HFF-Myc (cell line): ENCODE measurements at regions not wholly inside any gene's neighbourhood (a gene's known extent, or its start where the extent isn't known, plus 50 kb on each side); places are given as distances from the start of the nearest gene placed in this dataset.
"Not testable (repeated sequence)": the region's sequence is repeated elsewhere in the genome, so short reads cannot be mapped to it uniquely, and the experiment has no call there.

ENCODE experiments used
- DNase-seq: peaks from one replicate; pipeline ENCODE4 v3.0.0-alpha.2; 2011; ENCODE audit warnings: low read depth; ENCODE audit errors: extremely low read depth
- H3K4me3 ChIP-seq: replicated peaks from 2 replicates; pipeline ENCODE4 v1.5.1; 2011; ENCODE audit warnings: low read depth, mild to moderate bottlenecking, control low read depth, low read length
- TF ChIP-seq, protein P1 (sequence below): IDR thresholded peaks from 2 replicates; pipeline ENCODE4 v1.5.1; 2012; ENCODE audit warnings: mild to moderate bottlenecking, low read depth, low read length, control low read depth; ENCODE audit errors: missing control alignments

DNA sequence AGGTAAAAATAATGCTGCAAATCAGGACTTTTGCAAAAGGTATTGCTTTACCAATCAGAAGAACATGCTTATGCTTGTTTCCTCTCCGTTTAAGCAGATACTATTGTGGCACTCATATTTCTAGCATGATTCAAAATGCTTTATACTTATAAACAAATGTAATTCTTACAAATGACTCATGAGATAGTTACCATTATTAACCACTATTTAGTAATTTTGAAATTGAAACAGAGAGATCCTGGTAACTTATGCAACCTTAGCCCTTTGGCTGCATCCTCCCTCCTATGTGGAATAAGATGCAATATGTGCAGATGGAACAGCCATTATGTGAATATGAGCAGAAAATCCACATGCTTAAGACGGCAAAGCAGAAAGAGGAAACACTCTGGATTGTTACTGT is 164.7 kb downstream of the PCDH18 start:
- TF ChIP-seq, protein P1, sequence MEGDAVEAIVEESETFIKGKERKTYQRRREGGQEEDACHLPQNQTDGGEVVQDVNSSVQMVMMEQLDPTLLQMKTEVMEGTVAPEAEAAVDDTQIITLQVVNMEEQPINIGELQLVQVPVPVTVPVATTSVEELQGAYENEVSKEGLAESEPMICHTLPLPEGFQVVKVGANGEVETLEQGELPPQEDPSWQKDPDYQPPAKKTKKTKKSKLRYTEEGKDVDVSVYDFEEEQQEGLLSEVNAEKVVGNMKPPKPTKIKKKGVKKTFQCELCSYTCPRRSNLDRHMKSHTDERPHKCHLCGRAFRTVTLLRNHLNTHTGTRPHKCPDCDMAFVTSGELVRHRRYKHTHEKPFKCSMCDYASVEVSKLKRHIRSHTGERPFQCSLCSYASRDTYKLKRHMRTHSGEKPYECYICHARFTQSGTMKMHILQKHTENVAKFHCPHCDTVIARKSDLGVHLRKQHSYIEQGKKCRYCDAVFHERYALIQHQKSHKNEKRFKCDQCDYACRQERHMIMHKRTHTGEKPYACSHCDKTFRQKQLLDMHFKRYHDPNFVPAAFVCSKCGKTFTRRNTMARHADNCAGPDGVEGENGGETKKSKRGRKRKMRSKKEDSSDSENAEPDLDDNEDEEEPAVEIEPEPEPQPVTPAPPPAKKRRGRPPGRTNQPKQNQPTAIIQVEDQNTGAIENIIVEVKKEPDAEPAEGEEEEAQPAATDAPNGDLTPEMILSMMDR, result no peak
- no peak overlapping the region for H3K4me3 ChIP-seq
- peak; percentile 75 for DNase-seq

DNA sequence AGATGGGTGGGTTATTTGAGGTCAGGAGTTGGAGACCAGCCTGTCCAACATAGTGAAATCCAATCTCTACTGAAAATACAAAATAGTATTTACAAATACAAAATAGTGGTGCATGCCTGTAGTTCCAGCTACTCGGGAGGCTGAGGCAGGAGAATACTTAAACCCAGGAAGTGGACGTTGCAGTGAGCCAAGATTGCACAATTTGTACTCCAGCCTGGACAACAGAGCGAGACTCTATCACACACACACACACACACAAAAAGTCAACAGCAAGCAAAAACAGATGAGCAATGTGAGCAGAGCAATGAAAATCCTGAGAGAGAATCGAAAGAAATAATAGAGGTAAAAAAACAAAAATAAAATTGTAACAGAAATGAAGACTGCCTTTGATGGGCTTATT is 168.8 kb downstream of the PCDH18 start:
- H3K4me3 ChIP-seq, result no peak overlapping the region
- TF ChIP-seq, protein P1, result no peak
- DNase-seq, result no peak

DNA sequence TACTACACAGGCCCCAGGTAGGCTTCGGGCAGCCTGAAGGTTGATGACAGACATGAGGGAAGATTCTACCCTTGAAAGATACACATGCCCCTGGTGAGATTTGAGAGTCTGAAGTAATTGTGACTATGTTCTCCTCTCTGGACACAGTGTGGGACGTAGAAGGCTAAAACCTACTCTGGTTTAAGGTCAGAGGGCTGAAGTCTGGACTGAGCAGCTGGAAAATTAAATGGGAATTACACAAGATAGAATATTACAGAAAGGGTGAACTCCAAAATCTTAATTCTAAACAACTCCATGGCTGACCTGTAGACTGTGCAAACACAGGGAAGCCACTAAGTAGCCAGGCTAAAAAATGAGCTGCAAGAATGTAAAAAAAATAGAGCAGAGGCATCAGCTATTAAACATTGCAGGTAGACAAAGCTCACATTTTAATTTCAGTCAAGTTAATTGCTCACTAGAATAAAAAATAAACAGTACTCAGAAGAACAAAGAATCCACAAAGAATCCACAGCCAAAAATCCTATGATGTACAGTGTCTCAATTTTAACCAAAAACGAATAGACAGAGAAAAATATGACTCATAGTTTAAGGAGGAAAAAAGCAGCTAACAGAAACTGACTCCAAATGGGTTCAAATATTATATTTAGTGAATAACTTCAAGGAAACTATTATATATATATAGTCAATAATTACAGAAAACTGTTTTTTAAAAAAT is 170.4 kb downstream of the PCDH18 start:
- TF ChIP-seq, protein P1, result no peak
- DNase-seq, result no peak

DNA sequence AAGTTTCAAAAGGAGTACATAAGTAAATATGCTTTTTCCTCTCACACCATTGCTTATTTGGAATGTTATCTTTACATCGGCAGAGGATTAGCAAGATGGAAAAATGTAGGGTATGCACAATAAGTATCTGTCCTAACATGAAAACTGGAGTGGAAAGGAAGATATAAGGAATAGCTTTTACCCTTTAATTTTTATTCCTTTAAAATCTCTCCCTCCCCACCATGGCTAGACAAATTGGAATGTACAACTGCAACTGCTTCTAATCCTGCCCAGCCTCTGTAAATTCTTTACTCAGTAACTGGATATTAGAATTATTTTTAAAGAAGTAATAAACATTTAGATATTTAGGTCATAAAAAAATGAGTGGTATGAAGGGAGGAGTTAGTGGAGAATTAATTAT is 171.5 kb downstream of the PCDH18 start:
- DNase-seq, result no peak
- TF ChIP-seq, protein P1, result no peak
- no peak overlapping the region for H3K4me3 ChIP-seq

More for the DNA sequence above, 170.4 kb downstream of the PCDH18 start:
- H3K4me3 ChIP-seq, result no peak overlapping the region

DNA sequence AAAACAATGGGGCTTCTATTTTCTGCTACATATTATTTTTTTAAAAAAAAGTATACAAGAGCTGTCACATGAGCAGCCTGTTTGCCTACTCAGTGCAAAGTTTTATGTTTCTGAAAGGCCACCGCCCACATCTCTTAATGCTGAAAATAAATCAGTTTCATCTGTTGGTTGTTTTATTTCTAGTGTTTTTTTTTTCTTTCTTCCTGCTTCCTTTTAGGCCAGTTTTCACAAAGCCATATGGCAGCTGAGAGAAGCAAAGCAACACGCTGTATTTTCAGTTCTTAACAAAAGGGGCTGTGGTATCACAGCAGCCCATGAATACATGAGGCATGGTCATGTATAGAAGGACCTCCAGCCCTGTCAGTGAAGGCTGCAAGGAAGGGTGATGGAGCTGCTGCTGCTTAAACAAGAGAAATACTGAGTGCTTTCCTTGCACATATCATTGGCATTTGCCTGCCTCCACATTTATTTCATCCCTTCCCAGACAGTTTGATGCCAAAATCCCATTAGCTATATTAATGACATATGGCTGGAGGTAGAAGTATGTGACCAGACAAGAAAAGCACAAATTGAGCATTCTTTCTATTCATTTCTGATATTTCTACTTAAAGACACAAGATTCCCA is 172.5 kb downstream of the PCDH18 start:
- TF ChIP-seq, protein P1, result no peak
- DNase-seq, result peak; percentile 86
- H3K4me3 ChIP-seq, result peak overlapping the region; percentile 2; the same call in 1 of the 2 replicates

DNA sequence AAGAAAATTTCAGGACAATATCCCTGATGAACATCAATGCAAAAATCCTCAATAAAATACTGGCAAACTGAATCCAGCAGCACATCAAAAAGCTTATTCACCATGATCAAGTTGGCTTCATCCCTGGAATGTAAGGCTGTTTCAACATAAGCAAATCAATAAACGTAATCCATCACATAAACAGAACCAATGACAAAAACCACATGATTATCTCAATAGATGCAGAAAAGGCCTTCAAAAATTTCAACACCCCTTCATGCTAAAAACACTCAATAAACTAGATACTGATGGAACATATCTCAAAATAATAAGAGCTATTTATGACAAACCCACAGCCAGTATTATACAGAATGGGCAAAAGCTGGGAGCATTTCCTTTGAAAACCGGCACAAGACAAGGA is 177.7 kb downstream of the PCDH18 start:
- H3K4me3 ChIP-seq, DNase-seq: not testable (repeated sequence)

DNA sequence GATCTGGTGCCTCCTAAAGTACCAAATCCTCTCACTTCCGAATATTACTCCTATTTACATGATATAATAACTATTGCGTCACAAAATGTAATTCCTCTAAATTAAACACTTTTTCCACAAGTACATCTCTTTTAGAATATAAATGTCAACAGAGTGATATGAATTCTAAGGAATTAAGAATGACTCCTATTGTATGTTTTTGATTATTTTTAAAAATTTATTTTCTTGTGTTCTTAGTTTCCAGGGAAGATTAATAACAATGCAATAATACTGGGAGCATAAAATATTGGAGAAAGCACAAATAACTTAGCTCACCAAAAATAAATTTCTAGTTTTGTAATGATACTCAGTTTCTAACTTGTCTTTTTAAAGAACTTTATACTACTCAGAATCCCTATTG is 184.9 kb downstream of the PCDH18 start:
- no peak for DNase-seq
- TF ChIP-seq, protein P1, result no peak
- H3K4me3 ChIP-seq, result no peak overlapping the region
